Mesenchymal stem cell (in vitro differentiated cells and primary cell): ENCODE measurements at regions not wholly inside any gene's neighbourhood (a gene's known extent, or its start where the extent isn't known, plus 50 kb on each side); places are given as distances from the start of the nearest gene placed in this dataset.
"Not testable (repeated sequence)": the region's sequence is repeated elsewhere in the genome, so short reads cannot be mapped to it uniquely, and the experiment has no call there.

ENCODE experiments used
- DNase-seq: peaks from one replicate; pipeline ENCODE4 v3.0.0-alpha.2; 2013
- H2AFZ ChIP-seq: one replicate; pipeline ENCODE4 v1.6.1; 2013; ENCODE audit warnings: low read depth, mild to moderate bottlenecking, control low read depth, inconsistent platforms, low read length, moderate library complexity
- H2AK5ac ChIP-seq: 2 replicates; pipeline ENCODE4 v1.6.1; 2013; ENCODE audit warnings: low read length, moderate library complexity, mild to moderate bottlenecking, inconsistent platforms; ENCODE audit not compliant: severe bottlenecking
- H2BK120ac ChIP-seq: one replicate; pipeline ENCODE4 v1.6.1; 2013; ENCODE audit warnings: low read depth, mild to moderate bottlenecking, inconsistent platforms, low read length, moderate library complexity
- H2BK12ac ChIP-seq, 2 experiments: one replicate each; pipeline ENCODE4 v1.6.1; 2013; ENCODE audit warnings: inconsistent platforms in 2 of 2, low read length in 2 of 2, mild to moderate bottlenecking in 2 of 2, moderate library complexity in 2 of 2, control low read depth in 1 of 2
- H2BK15ac ChIP-seq: one replicate; pipeline ENCODE4 v1.6.1; 2013; ENCODE audit warnings: mild to moderate bottlenecking, low read depth, inconsistent platforms; ENCODE audit not compliant: poor library complexity, severe bottlenecking
- H2BK5ac ChIP-seq: 2 replicates; pipeline ENCODE4 v1.6.1; 2013; ENCODE audit warnings: low read depth, mild to moderate bottlenecking, low read length, control low read depth, inconsistent platforms; ENCODE audit not compliant: poor library complexity, severe bottlenecking
- H3K14ac ChIP-seq, 2 experiments: one replicate each; pipeline ENCODE4 v1.6.1; 2013; ENCODE audit warnings: inconsistent platforms in 2 of 2, low read length in 2 of 2, control low read depth in 1 of 2, mild to moderate bottlenecking in 1 of 2, moderate library complexity in 1 of 2
- H3K18ac ChIP-seq, 2 experiments: one replicate each; pipeline ENCODE4 v1.6.1; 2013; ENCODE audit warnings: inconsistent platforms in 2 of 2, low read length in 2 of 2, control low read depth in 1 of 2, low read depth in 1 of 2, mild to moderate bottlenecking in 1 of 2
- H3K23ac ChIP-seq, 2 experiments: one replicate each; pipeline ENCODE4 v1.6.1; 2013; ENCODE audit warnings: inconsistent platforms in 2 of 2, low read length in 2 of 2, mild to moderate bottlenecking in 2 of 2, moderate library complexity in 2 of 2, control low read depth in 1 of 2
- H3K27ac ChIP-seq: 2 replicates; pipeline ENCODE4 v1.5.1; 2013; ENCODE audit warnings: mild to moderate bottlenecking, moderate library complexity, low read length, control low read depth, inconsistent platforms; ENCODE audit not compliant: poor library complexity, severe bottlenecking
- H3K27me3 ChIP-seq, 2 experiments: 2 replicates each; pipeline versions ENCODE4 v1.6.1 to v1.7.0; 2013; ENCODE audit warnings: low read length in 2 of 2, mild to moderate bottlenecking in 2 of 2, moderate library complexity in 2 of 2, control low read depth in 1 of 2, inconsistent platforms in 1 of 2; ENCODE audit not compliant: control insufficient read depth in 1 of 2, insufficient read depth in 1 of 2
- H3K36me3 ChIP-seq, 2 experiments: 2 replicates each; pipeline versions ENCODE4 v1.6.1 to v1.7.0; 2013; ENCODE audit warnings: low read length in 2 of 2, control low read depth in 1 of 2, inconsistent platforms in 1 of 2, low read depth in 1 of 2, mild to moderate bottlenecking in 1 of 2; ENCODE audit not compliant: insufficient read depth in 2 of 2, control insufficient read depth in 1 of 2
- H3K4ac ChIP-seq, 2 experiments: one replicate each; pipeline ENCODE4 v1.6.1; 2013; ENCODE audit warnings: inconsistent platforms in 2 of 2, low read length in 2 of 2, mild to moderate bottlenecking in 2 of 2, moderate library complexity in 2 of 2, control low read depth in 1 of 2, low read depth in 1 of 2
- H3K4me1 ChIP-seq: 2 replicates; pipeline ENCODE4 v1.6.1; 2013; ENCODE audit warnings: low read depth, low read length, control low read depth; ENCODE audit not compliant: control insufficient read depth, insufficient read depth
- H3K4me2 ChIP-seq: 2 replicates; pipeline ENCODE4 v1.6.1; 2013; ENCODE audit warnings: low read length, mild to moderate bottlenecking, inconsistent platforms; ENCODE audit not compliant: poor library complexity, severe bottlenecking
- H3K4me3 ChIP-seq, 2 experiments: 2 replicates each; pipeline versions ENCODE4 v1.5.1 to v1.7.0; 2013; ENCODE audit warnings: low read length in 2 of 2, mild to moderate bottlenecking in 2 of 2, control low read depth in 1 of 2, low read depth in 1 of 2; ENCODE audit not compliant: insufficient read depth in 1 of 2
- H3K79me1 ChIP-seq: replicated peaks from 2 replicates; pipeline ENCODE4 v1.6.1; 2013; ENCODE audit warnings: mild to moderate bottlenecking, control low read depth, low read length, inconsistent platforms; ENCODE audit not compliant: poor library complexity, severe bottlenecking
- H3K9ac ChIP-seq: 2 replicates; pipeline ENCODE4 v1.7.0; 2013; ENCODE audit warnings: mild to moderate bottlenecking, low read length, moderate library complexity
- H3K9me3 ChIP-seq: 2 replicates; pipeline ENCODE4 v1.7.0; 2013; ENCODE audit warnings: mild to moderate bottlenecking, low read length; ENCODE audit not compliant: control insufficient read depth
- H4K8ac ChIP-seq: one replicate; pipeline ENCODE4 v1.6.1; 2013; ENCODE audit warnings: inconsistent platforms, mild to moderate bottlenecking, low read length, moderate library complexity
- H4K91ac ChIP-seq: one replicate; pipeline ENCODE4 v1.6.1; 2013; ENCODE audit warnings: mild to moderate bottlenecking, low read length, inconsistent platforms
- WGBS: methylation state at CpG from one replicate; pipeline ENCODE4 v1.1.7; 2013; ENCODE audit warnings: mixed read lengths; 5-methylcytosine and 5-hydroxymethylcytosine counted together

GRCh38 chr5:100656771-100657170 is 121.6 kb downstream of the FAM174A start:
- DNase-seq, H3K9me3 ChIP-seq, H2BK12ac ChIP-seq, H2BK120ac ChIP-seq, H3K27me3 ChIP-seq, H3K4me2 ChIP-seq, H4K91ac ChIP-seq, H3K79me1 ChIP-seq, H2AFZ ChIP-seq, H3K4me3 ChIP-seq, H3K23ac ChIP-seq, H3K18ac ChIP-seq, H3K9ac ChIP-seq, H3K4ac ChIP-seq, H2BK15ac ChIP-seq, H3K4me1 ChIP-seq, H2AK5ac ChIP-seq, H3K14ac ChIP-seq, H3K36me3 ChIP-seq, H3K27ac ChIP-seq, H4K8ac ChIP-seq, H2BK5ac ChIP-seq: not testable (repeated sequence)
- 95% methylated on average over 24 of the region's 28 CpGs for WGBS

GRCh38 chr5:100659080-100659795 is 124.1 kb downstream of the FAM174A start:
- Histone ChIP-seq H2BK5ac (no peak overlapping the region), H3K27ac (no peak overlapping the region), H3K14ac (no peak overlapping the region), H3K79me1 (no peaks in the 10 kb centered on the region), H2BK15ac (no peak overlapping the region), H3K9ac (no peak overlapping the region), H3K27me3 (no peaks in the 10 kb centered on the region), H3K4me2 (no peak overlapping the region), H3K23ac (no peak overlapping the region), H3K36me3 (no peaks in the 10 kb centered on the region), H2BK120ac (no peak overlapping the region), H2BK12ac (no peak overlapping the region), H3K9me3 (no peaks in the 10 kb centered on the region), H3K4ac (no peak overlapping the region), H2AFZ (no peak overlapping the region), H4K91ac (no peak overlapping the region), H3K4me1 (no peaks in the 10 kb centered on the region), H3K18ac (no peak overlapping the region), H3K4me3 (no peak overlapping the region), H4K8ac (no peak overlapping the region), H2AK5ac (no peak overlapping the region)
- DNase-seq, result no peak
- WGBS, result 100% methylated on average over 3 of the region's 4 CpGs

- no peak overlapping the region for H3K23ac ChIP-seq
- no peak overlapping the region for H2BK12ac ChIP-seq
- no peaks in the 10 kb centered on the region for H3K4me1 ChIP-seq
- no peak overlapping the region for H2BK120ac ChIP-seq
- no CpG with 5 or more reads among the region's 1 CpG for WGBS
- no peaks in the 10 kb centered on the region for H3K36me3 ChIP-seq
- H3K27me3 ChIP-seq, result no peaks in the 10 kb centered on the region
- no peaks in the 10 kb centered on the region for H3K9me3 ChIP-seq
- no peak overlapping the region for H2BK15ac ChIP-seq
- H2AFZ ChIP-seq, result no peak overlapping the region
- H3K27ac ChIP-seq, result no peak overlapping the region
- H3K4me2 ChIP-seq, result no peak overlapping the region
- H2BK5ac ChIP-seq, result no peak overlapping the region
- H3K79me1 ChIP-seq, result no peaks in the 10 kb centered on the region
- H4K91ac ChIP-seq, result no peak overlapping the region
- no peak overlapping the region for H3K4ac ChIP-seq
- H3K18ac ChIP-seq, result no peak overlapping the region
- no peak overlapping the region for H3K4me3 ChIP-seq
- no peak for DNase-seq
- H2AK5ac ChIP-seq, result no peak overlapping the region
- H3K14ac ChIP-seq, result no peak overlapping the region
- H4K8ac ChIP-seq, result no peak overlapping the region
- no peak overlapping the region for H3K9ac ChIP-seq
These were observed 129.0 kb downstream of the FAM174A start for GRCh38 chr5:100664140-100664539.

GRCh38 chr5:100667161-100667630 is 132.0 kb downstream of the FAM174A start:
- no peak overlapping the region for H3K4me2 ChIP-seq
- H3K4ac ChIP-seq, result no peak overlapping the region
- no peak overlapping the region for H2BK15ac ChIP-seq
- no peak overlapping the region for H4K91ac ChIP-seq
- H3K36me3 ChIP-seq, result no peaks in the 10 kb centered on the region
- H4K8ac ChIP-seq, result no peak overlapping the region
- no peak overlapping the region for H3K4me3 ChIP-seq
- H3K9me3 ChIP-seq, result no peaks in the 10 kb centered on the region
- no peak overlapping the region for H2BK5ac ChIP-seq
- no peaks in the 10 kb centered on the region for H3K27me3 ChIP-seq
- 2% methylated on average over 2 of the region's 4 CpGs for WGBS
- no peak overlapping the region for H3K9ac ChIP-seq
- no peak overlapping the region for H3K18ac ChIP-seq
- H3K27ac ChIP-seq, result no peak overlapping the region
- no peak overlapping the region for H3K14ac ChIP-seq
- no peak overlapping the region for H2BK120ac ChIP-seq
- H3K23ac ChIP-seq, result no peak overlapping the region
- no peak overlapping the region for H2AFZ ChIP-seq
- no peaks in the 10 kb centered on the region for H3K79me1 ChIP-seq
- DNase-seq, result peak; percentile 69
- no peak overlapping the region for H2BK12ac ChIP-seq
- no peak overlapping the region for H2AK5ac ChIP-seq
- no peaks in the 10 kb centered on the region for H3K4me1 ChIP-seq
